Left lobe of liver (tissue), 2 donors: ENCODE measurements at regions not wholly inside any gene's neighbourhood (a gene's known extent, or its start where the extent isn't known, plus 50 kb on each side); places are given as distances from the start of the nearest gene placed in this dataset.

Source experiments
- ATAC-seq: fragments of 200-7000 bp; cut with Tn5 transposase; one replicate; pipeline ENCODE4 v1.9.1; 2020; ENCODE audit warnings: mild to moderate bottlenecking, moderate library complexity
- DNase-seq: peaks from one replicate; pipeline ENCODE4 v3.0.0-alpha.2; 2020; ENCODE audit warnings: low spot score
- donor health status: DM: no; HTN: no; CAD: no; lungs with moderate emphysema.
- donor health status: DM: no; HTN: yes; CAD: no.

DNA sequence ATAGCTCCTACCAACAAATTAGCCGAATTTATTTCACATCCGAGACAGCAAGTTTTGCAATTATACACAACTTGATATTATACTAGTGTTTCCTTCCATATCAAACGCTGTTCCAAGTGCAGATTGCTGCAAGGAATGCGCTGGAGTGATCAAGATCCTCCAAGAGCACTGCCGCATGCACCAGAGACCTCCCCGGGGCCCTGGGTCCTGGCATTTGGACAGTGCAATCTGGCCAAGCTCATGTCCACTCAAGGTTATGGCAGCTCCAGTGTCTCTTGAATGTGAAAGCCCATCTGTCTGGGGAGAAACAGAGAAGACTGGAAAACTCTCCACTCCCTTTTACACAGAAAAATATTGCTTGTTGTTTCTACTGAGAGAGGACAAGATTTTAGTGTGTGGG lies 111.9 kb downstream of the HSPH1 start:
- no peak for DNase-seq
- no peak for ATAC-seq

DNA sequence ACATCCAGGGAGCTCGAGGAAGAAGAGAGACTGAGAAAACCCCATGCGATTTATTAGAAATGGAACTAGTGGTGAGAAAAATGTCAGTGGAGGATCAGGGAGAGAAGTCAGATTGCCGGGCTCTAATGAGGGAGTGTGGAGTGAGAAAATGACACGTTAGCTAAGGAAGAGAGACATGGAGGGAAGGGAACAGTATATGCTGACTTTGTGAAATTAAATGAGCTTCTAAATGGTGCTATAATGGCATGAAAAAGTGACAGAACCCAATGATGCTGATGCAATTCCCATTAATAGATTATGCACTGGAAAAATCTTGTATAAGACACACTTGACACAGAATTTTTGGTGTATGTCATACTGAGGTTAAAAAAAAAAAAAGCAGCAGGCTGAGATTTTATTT lies 112.6 kb downstream of the HSPH1 start:
- ATAC-seq, result no peak
- DNase-seq, result no peak

DNA sequence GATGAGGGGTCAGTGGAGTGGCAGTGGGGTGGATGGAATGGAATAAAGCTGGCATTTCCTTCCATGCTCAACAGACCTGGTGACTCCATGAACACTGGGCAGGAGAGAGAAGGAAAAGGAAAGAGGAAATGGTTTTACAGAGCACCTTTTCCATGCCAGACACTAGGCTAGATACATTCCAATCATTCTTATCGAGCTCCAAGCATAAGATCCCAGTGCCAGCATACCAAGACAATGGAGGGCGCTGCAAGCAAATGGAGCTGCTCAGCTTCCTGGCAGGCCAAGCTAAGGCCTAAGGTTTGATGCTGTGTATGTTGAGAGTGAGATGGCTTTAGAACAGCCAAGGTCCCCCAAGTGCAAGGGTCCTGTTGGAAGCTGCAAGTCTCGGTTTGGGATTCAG lies 113.2 kb downstream of the HSPH1 start:
- ATAC-seq (no peak), DNase-seq (no peak)

GRCh38 chr13:31046711-31047279 lies 114.3 kb downstream of the TEX26 start:
- DNase-seq (no peak), ATAC-seq (no peak)

DNA sequence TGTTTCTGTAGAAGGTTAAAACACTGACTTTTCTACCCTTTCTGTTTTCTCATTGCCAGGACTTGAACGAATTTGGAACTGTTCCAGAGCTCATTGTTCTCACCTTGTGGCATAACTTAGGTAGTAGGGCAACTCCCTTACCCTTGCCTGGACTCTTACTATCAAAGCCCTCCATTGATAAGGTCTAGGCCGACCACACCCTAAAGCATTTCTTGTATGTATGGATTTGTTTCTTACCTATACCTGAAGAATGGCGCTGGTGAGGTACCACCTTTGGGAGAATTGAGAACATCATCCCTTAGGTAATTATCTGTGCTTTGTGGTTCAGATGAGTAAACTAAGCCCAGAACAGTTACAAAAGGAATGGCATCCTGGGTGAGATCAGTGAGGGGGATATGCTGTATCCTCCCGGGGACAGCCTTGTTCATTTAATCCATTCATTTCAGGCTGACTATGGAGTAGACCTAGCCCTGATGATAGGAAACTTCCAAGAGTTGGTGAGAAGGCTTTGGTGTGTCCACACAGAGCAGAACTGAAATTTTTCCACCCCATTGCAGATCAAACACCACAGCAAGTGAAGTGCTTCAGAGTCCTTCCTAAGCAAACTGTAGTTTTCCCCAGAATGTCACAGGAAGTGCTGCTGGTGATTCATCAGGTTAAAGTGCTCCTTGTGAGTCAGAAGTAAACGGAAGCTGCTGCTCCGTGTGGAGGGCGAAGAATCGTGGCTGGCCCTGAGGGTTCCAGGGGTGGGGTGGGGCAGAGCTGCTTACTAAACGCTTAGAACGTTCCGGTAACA lies 113.0 kb downstream of the TEX26 start:
- ATAC-seq (peak; percentile 25), DNase-seq (no peak)

DNA sequence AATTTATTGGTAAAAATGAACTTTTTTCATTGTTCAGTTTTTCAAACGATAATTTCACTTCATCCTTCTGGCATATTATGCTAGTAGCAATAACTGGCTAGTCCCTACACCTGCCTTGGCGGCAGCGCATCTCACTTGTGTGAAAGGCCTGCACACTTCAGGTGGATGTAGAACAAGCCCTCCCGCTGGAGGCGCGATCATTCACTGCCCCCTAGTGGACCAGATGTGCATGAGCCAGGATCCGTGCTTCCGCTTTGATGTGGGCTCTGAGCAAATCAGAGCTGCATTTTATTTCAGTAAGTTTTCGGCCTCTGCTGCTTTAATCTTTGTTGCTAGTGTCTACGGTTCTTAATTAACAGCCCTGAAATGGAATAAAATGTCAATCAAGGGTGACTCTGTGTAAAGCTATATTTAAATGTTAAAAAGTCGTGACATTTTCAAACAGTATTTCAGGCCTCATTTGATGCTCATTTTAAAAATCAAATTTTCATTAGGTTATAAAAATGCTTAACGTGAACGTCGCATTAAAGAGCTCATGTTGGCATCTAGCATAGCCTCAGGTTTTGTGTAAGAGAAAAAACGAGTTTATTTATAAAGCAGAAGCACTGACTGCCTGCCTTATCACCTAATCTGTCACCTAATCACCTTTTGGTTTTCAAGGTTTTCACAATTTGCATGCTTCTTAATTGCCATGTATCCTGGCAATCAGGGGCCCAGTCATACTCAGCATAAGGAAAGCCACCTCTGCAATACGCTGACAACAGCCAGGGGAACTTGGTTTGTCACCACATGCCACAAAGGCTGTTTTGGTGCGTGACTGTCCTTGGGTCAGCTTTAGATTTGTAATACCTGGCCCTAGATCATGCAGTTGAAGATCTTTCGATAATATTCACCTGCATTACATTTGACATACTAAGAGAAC lies 112.2 kb downstream of the TEX26 start:
- ATAC-seq, result peak; percentile 98

DNA sequence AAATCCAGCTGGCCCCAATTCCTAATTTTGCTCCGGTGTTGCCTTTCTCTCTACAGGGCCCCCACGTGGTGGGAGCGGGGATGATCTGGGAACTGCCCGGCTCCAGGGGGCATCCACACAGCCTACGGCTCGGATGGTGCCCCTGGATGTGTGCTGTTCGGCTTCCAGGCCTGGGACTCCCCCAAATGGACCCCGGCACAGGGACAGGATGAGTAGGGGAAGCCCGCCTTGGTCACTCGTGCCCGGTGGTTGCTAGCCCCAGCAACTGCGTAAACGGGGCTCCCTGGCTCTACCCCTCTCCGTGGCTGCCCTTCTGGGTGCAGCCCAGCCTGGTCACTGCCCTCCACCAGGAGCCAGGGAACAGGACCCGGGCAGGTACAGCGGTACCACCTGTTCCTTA lies 111.5 kb downstream of the TEX26 start:
- DNase-seq, result no peak
- ATAC-seq, result peak; percentile 23

More for the DNA sequence above, 112.2 kb downstream of the TEX26 start:
- DNase-seq, result peak; percentile 75

DNA sequence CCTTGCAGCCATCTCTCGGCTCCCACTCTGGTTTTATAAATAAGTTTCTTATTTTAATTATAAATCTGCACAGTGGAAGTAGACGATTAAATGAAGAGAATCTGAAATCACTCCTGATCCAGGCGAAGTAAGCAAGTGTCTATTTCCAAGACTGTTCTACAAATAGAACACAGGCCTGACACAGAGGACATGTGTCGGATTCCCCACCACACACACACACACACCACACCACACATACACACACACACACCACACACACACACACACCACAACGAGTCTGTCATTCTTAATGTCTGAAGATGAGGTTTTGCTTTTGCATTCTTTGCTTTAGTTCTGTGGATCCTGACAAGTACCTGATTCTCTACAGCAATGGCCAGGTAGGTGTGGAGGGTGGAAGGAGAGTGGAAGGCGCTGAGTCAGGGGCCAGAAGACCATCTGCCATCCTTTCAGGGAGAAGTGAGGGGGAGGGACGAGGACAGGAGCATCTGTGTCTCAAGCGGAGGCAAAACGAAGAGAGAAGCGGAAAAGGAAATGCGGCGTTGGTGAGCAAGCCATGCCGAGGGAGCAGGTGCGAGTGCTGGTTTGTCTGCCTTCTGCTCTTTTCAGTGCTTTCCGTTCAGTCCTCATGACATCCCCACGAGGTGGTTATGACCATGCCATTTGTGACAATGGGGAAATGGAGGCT lies 110.2 kb downstream of the TEX26 start:
- no peak for ATAC-seq

GRCh38 chr13:31042049-31042448 lies 109.6 kb downstream of the TEX26 start:
- ATAC-seq, result no peak
- DNase-seq, result no peak

More for the DNA sequence above, 110.2 kb downstream of the TEX26 start:
- DNase-seq, result no peak

DNA sequence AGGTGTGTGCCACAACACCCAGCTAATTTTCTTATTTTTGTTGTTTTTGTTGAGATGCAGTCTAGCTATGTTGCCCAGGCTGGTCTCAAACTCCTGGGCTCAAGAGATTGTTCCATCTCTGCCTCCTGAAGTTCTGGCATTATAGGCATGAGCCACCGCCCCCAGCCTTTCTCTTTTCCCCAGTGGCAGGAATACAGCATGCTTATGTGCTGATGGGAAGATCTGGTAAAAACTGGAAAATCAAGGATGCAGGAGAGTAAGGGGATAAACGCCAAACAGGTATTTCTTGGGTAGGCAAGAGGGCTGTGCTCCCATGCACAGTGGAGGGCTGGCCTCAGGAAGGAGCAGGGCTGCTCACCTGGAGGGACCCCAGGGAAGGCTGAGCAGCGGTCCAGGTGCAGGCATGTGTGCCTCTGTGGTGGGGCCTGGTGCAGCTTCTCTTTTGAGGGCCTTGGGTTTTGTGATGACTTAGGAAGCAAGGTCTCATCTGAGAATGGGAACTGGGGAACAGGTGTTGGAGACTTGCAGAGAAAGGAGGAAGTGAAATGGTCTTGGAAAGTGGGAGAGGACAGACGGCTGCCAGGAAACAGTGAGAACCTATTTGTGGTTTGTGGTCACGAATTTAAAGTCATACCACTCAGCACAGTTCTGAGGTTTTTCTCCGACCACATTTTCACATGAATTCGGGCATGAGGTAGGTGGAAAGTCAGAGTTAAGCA lies 106.5 kb downstream of the TEX26 start:
- DNase-seq (no peak), ATAC-seq (no peak)

DNA sequence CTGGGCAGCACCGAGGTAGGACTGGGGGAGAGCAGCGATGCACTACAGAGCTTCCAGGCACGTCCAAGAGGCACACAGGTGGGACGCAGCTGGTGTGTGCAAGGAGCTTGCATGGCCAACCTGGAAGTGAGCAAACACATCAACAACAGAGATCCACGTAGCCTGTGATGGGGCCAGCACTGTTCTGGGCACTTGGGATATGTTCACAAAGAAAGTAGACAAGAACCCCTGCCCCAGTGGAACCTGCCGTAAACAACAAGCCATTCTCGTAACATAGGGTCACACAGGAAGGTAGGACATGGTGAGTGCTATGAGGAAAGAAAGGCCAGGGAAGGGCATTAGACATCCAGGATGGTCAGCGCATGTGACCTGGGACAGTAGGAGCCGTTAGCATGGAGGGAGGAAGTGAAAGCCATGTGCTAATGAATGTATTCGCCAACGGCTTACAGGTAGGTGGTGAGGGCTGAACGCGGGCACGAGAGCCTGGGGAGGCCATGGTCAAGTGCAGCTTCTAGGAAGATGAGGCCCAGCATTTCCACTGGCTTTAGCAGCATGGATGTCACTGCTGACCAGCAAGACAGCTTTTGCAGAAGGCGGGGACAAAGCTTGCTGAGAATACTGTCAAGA lies 105.5 kb downstream of the TEX26 start:
- DNase-seq (no peak), ATAC-seq (no peak)

DNA sequence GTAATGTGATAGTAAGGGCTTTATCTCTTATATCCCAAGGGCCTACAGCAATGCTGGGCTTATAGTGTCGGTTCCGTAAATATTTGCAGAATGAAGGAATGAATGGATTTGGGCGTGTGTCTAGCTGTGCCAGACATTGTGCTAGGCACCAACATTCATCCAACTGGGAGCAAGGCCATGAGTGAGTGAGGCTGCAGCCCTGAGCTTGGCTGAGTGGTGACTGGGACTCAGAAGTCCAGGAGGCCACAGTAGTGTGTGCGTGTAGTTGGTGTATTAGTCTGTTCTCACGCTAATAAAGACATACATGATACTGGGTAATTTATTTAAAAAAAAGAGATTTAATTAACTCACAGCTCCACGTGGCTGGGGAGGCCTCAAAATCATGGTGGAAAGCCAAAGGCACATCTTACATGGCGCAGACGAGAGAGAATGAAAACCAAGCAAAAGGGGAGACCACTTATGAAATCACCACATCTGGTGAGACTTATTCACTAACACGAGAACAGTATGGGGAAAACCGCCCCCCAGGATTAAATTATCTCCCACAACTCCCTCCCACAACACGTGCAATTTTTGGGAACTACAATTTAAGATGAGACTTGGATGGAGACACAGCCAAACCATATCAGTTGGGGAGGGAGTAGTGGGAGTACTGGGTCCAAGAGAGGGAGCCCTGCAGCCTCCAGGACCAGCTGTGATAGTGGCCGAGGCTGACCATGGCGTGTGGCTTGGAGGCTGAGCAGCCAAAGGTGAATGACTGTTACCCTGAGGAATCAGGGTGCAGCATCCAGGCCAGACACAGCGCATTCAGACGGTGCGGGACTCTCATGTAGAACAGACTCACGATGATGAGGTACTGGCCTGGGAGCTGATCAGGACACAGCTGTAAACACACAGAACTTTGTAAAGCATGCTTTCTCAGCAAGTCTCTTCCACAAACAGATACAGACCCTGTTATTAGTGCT lies 104.6 kb downstream of the TEX26 start:
- no peak for DNase-seq
- ATAC-seq, result no peak

DNA sequence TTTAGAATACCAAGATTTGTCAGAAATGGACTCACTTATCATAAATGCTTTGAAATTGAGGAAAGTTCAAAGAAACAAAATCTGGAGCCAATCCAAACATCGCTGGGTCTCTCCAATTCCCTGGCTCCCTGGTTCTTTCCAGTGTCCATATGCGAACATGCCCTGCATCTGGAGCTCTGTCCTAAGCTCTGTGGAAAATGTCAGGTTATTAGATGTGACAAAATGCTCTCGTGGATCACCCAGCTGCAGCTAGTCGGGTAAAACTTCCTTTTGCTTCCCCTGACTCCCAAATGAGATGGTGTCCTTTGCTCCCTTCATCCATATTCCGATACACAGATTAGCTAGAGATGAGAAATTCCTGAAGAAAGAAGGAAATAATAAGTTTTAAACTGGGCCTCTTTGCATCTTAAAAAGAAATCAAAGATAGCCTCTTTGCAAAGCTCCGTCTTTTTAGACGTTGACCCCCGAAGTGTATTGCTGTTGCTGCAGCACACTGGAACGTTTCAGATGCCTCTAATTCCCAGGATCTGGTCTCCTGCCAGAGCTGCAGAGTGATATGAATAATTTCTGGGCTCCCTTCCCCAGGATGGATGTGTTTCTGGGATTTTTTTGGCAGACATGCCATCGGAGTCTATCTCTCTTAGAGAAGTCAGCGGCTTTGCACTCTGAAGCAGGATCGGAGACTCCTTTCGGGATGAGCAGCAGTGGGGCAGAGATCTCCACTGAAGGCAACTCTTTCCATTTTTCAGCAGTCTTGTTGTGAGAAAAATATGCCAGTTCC lies 102.9 kb downstream of the TEX26 start:
- DNase-seq (no peak), ATAC-seq (no peak)

GRCh38 chr13:31032528-31033113 lies 100.2 kb downstream of the TEX26 start:
- DNase-seq, result no peak
- no peak for ATAC-seq

GRCh38 chr13:31031482-31031881 lies 99.0 kb downstream of the TEX26 start:
- ATAC-seq, result no peak
- no peak for DNase-seq

DNA sequence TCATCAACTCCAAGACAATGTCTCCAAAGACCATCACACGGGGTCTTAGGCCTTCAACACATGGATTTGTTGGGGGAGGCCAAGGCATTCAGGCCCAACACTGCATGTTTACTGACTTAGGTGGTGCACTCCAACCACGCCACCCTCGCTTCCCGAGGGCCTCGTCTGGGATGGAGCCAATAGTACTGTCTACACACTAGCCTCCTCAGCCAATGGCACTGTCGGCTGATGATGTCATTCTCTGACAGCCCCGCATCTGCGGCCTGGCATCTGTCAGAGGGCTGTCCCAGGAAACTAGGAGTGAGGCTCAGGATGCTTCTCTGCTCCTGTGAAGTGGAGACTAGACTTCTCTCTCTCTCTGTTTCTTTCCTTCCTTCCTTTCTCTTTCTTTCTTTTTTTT lies 96.6 kb downstream of the TEX26 start:
- ATAC-seq (no peak), DNase-seq (no peak)

- ATAC-seq (no peak), DNase-seq (no peak)
These were observed 94.7 kb downstream of the TEX26 start for GRCh38 chr13:31027136-31027535.
